Left lung (tissue), 4 donors: ENCODE measurements at regions not wholly inside any gene's neighbourhood (a gene's known extent, or its start where the extent isn't known, plus 50 kb on each side); places are given as distances from the start of the nearest gene placed in this dataset.

Source experiments
- ATAC-seq: fragments of 200-7000 bp; cut with Tn5 transposase; one replicate; pipeline ENCODE4 v1.9.1; 2020; ENCODE audit warnings: moderate library complexity
- DNase-seq, 4 donors: peaks; one replicate each; pipeline ENCODE4 v3.0.0-alpha.2; 2013 to 2020
- H3K27ac ChIP-seq, 2 donors: fragments of 200-600 bp; sonication (generic) in 1 of 2; one replicate each; pipeline versions ENCODE4 v1.5.0 to v1.8.0; 2020 to 2021
- H3K27me3 ChIP-seq, 2 donors: fragments of 200-600 bp; sonication (generic) in 1 of 2; one replicate each; pipeline versions ENCODE4 v1.5.0 to v1.8.0; 2020 to 2021
- H3K36me3 ChIP-seq, 2 donors: fragments of 200-600 bp; sonication (generic) in 1 of 2; one replicate each; pipeline versions ENCODE4 v1.5.0 to v1.8.0; 2020 to 2021
- H3K4me1 ChIP-seq, 2 donors: fragments of 200-600 bp; one replicate each; pipeline ENCODE4 v1.8.0; 2021
- H3K4me3 ChIP-seq, 2 donors: fragments of 200-600 bp; sonication (generic) in 1 of 2; one replicate each; pipeline versions ENCODE4 v1.5.0 to v1.8.0; 2020 to 2021; ENCODE audit warnings: mild to moderate bottlenecking in 1 of 2
- H3K9me3 ChIP-seq, 2 donors: fragments of 200-600 bp; sonication (generic) in 1 of 2; one replicate each; pipeline versions ENCODE4 v1.5.0 to v1.8.0; 2020 to 2021
- intact Hi-C, 2 donors: fragments of 100-400 bp; cut with DNase I; formaldehyde crosslinking; loops; one replicate each; pipeline versions ENCODE4 v1.11.2 to v1.14.2; 2022
- TF ChIP-seq, protein P1 (sequence below), 2 donors: fragments of 200-600 bp; sonication (generic) in 1 of 2; IDR thresholded peaks; one replicate each; pipeline versions ENCODE4 v1.5.0 to v1.8.0; 2021; ENCODE audit warnings: antibody characterized with exemption in 2 of 2
- donor health status: DM: no; HTN: yes; CAD: no.
- donor health status: DM: no; HTN: no; CAD: no.

- no peaks in the 10 kb centered on the region for H3K36me3 ChIP-seq
- intact Hi-C loops: no loop called here
- TF ChIP-seq, protein P1, sequence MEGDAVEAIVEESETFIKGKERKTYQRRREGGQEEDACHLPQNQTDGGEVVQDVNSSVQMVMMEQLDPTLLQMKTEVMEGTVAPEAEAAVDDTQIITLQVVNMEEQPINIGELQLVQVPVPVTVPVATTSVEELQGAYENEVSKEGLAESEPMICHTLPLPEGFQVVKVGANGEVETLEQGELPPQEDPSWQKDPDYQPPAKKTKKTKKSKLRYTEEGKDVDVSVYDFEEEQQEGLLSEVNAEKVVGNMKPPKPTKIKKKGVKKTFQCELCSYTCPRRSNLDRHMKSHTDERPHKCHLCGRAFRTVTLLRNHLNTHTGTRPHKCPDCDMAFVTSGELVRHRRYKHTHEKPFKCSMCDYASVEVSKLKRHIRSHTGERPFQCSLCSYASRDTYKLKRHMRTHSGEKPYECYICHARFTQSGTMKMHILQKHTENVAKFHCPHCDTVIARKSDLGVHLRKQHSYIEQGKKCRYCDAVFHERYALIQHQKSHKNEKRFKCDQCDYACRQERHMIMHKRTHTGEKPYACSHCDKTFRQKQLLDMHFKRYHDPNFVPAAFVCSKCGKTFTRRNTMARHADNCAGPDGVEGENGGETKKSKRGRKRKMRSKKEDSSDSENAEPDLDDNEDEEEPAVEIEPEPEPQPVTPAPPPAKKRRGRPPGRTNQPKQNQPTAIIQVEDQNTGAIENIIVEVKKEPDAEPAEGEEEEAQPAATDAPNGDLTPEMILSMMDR (IDR thresholded peaks at IDR 0.05): no peak
- no peak overlapping the region for H3K27ac ChIP-seq
- H3K4me3 ChIP-seq: no peak overlapping the region
- no peaks in the 10 kb centered on the region for H3K4me1 ChIP-seq
- H3K9me3 ChIP-seq: peaks cover 0 to 22% of the 10 kb centered on the region in 2 donors
- DNase-seq (no peak), ATAC-seq (no peak)
- H3K27me3 ChIP-seq: no peaks in the 10 kb centered on the region
Measured at GRCh38 chr13:47869776-47870175, 131.3 kb downstream of the SUCLA2 start.

DNA sequence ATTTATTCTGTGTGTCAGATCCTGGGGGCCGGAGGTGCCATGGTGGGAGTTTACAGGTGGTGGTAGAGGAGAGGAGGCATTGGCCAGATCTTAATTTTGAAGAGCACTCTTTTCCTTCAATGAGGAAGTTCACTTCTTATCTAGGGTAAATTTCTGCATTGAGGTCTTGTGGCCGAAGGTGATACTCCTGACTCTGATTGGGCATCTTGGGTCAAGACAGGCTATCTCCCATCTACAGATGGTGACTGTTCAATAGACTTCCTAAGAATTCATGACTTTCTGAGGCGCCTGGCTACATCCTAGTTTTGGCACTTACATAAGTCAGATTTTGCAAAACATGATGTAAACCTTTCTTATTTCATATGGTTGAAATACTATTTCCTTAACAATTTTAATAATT lies 135.2 kb downstream of the SUCLA2 start:
- Histone ChIP-seq H3K36me3 (no peaks in the 10 kb centered on the region), H3K9me3 (no peaks in the 10 kb centered on the region), H3K27ac (no peak overlapping the region), H3K27me3 (no peaks in the 10 kb centered on the region), H3K4me3 (no peak overlapping the region), H3K4me1 (no peaks in the 10 kb centered on the region)
- no peak for DNase-seq
- intact Hi-C loops: no loop called here
- ATAC-seq: no peak
- TF ChIP-seq, protein P1 (IDR thresholded peaks at IDR 0.05): no peak

- TF ChIP-seq, protein P1 (IDR thresholded peaks at IDR 0.05): no peak
- Histone ChIP-seq H3K27me3 (no peaks in the 10 kb centered on the region), H3K4me3 (no peak overlapping the region), H3K9me3 (no peaks in the 10 kb centered on the region), H3K36me3 (no peaks in the 10 kb centered on the region), H3K4me1 (no peaks in the 10 kb centered on the region), H3K27ac (no peak overlapping the region)
- DNase-seq (no peak), ATAC-seq (no peak)
- intact Hi-C loops: no loop called here
Measured at GRCh38 chr13:47862841-47863240, 138.2 kb downstream of the SUCLA2 start.

- intact Hi-C loops: no loop called here
- TF ChIP-seq, protein P1 (IDR thresholded peaks at IDR 0.05): no peak
- H3K27me3 ChIP-seq: no peaks in the 10 kb centered on the region
- H3K36me3 ChIP-seq: no peaks in the 10 kb centered on the region
- H3K9me3 ChIP-seq: no peaks in the 10 kb centered on the region
- no peak overlapping the region for H3K27ac ChIP-seq
- DNase-seq (no peak), ATAC-seq (no peak)
- no peak overlapping the region for H3K4me3 ChIP-seq
- no peaks in the 10 kb centered on the region for H3K4me1 ChIP-seq
Measured at GRCh38 chr13:47859165-47859564, 141.9 kb downstream of the SUCLA2 start.

- DNase-seq: no peak
- Histone ChIP-seq H3K27ac (no peak overlapping the region), H3K27me3 (no peaks in the 10 kb centered on the region), H3K36me3 (no peaks in the 10 kb centered on the region), H3K9me3 (no peaks in the 10 kb centered on the region), H3K4me3 (no peak overlapping the region), H3K4me1 (no peaks in the 10 kb centered on the region)
- ATAC-seq: no peak
- intact Hi-C loops: no loop called here
- TF ChIP-seq, protein P1 (IDR thresholded peaks at IDR 0.05): no peak
Measured at GRCh38 chr13:47858042-47859025, 142.7 kb downstream of the SUCLA2 start.
